Erythroblast (primary cell): ENCODE measurements at regions not wholly inside any gene's neighbourhood (a gene's known extent, or its start where the extent isn't known, plus 50 kb on each side); places are given as distances from the start of the nearest gene placed in this dataset.

ENCODE experiments used
- GATA1 ChIP-seq: IDR thresholded peaks from 2 replicates; pipeline ENCODE4 v1.6.1; 2011; ENCODE audit warnings: low read depth, mild to moderate bottlenecking, control low read depth, low read length, moderate library complexity
- POLR2A ChIP-seq: IDR thresholded peaks from 2 replicates; pipeline ENCODE4 v1.6.1; 2011; ENCODE audit warnings: mild to moderate bottlenecking, low read length

DNA sequence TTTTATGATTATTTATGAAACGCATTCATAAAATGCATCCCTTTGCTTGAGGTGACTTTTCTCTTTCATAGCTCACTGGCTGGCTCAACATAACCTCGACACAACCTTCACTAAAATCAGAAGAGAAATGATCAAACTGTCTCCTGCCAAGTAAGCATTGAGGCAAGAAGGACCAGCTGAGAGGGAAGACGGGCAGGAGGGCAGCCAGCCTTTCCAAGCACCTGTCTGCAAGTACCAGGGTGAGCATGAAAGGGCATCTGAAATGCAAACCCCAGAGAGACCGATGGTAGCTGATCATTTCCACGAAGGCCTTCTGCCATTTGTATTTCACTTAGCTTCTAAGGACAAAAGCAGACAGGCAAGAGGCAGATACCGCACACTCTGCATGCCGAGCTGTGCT lies 52.1 kb upstream of the RPH3AL start:
- TF ChIP-seq POLR2A (no peak), GATA1 (no peak)
